ENCODE measurements at regions not wholly inside any gene's neighbourhood (a gene's known extent, or its start where the extent isn't known, plus 50 kb on each side); places are given as distances from the start of the nearest gene placed in this dataset.

- DNase-seq = no peak
Measured at GRCh38 chr10:131824371-131825149, 76.2 kb upstream of the PPP2R2D start.

- DNase-seq = peak; percentile 43
Measured at GRCh38 chr10:131825150-131825848, 75.5 kb upstream of the PPP2R2D start.

- peak; percentile 44 for DNase-seq
Measured at GRCh38 chr10:131825960-131826650, 74.7 kb upstream of the PPP2R2D start.

- no peak for DNase-seq
Measured at GRCh38 chr10:131829156-131829930, 71.5 kb upstream of the PPP2R2D start.

- no peak for DNase-seq
Measured at GRCh38 chr10:131830446-131831130, 70.2 kb upstream of the PPP2R2D start.

- DNase-seq = no peak
Measured at GRCh38 chr10:131831561-131831960, 69.2 kb upstream of the PPP2R2D start.

- no peak for DNase-seq
Measured at GRCh38 chr10:131832056-131832685, 68.6 kb upstream of the PPP2R2D start.

GRCh38 chr10:131833013-131833412 lies 67.8 kb upstream of the PPP2R2D start:
- no peak for DNase-seq

- no peak for DNase-seq
Measured at GRCh38 chr10:131833446-131834080, 67.2 kb upstream of the PPP2R2D start.

GRCh38 chr10:131834152-131834810 lies 66.5 kb upstream of the PPP2R2D start:
- no peak for DNase-seq

GRCh38 chr10:131838966-131839742 lies 61.7 kb upstream of the PPP2R2D start:
- DNase-seq = no peak

GRCh38 chr10:131839880-131840787 lies 60.7 kb upstream of the PPP2R2D start:
- peak; percentile 7 for DNase-seq

- no peak for DNase-seq
Measured at GRCh38 chr10:131840788-131841118, 60.1 kb upstream of the PPP2R2D start.

- DNase-seq = no peak
Measured at GRCh38 chr10:131841131-131841660, 59.6 kb upstream of the PPP2R2D start.

GRCh38 chr10:131841661-131842139 lies 59.1 kb upstream of the PPP2R2D start:
- DNase-seq = no peak

- no peak for DNase-seq
Measured at GRCh38 chr10:131842351-131843088, 58.3 kb upstream of the PPP2R2D start.

- no peak for DNase-seq
Measured at GRCh38 chr10:131843089-131843595, 57.7 kb upstream of the PPP2R2D start.

- DNase-seq = no peak
Measured at GRCh38 chr10:131843881-131844284, 56.9 kb upstream of the PPP2R2D start.

Measured in NCI-H345 (cell line).